GM12873 (cell line): ENCODE measurements at regions not wholly inside any gene's neighbourhood (a gene's known extent, or its start where the extent isn't known, plus 50 kb on each side); places are given as distances from the start of the nearest gene placed in this dataset.

ENCODE experiments used
- TF ChIP-seq, protein P1 (sequence below): IDR thresholded peaks from 2 replicates; pipeline ENCODE4 v1.5.1; 2012; ENCODE audit warnings: low read depth, mild to moderate bottlenecking, moderate library complexity, low read length, control low read depth; ENCODE audit not compliant: insufficient read depth; ENCODE audit errors: missing control alignments

DNA sequence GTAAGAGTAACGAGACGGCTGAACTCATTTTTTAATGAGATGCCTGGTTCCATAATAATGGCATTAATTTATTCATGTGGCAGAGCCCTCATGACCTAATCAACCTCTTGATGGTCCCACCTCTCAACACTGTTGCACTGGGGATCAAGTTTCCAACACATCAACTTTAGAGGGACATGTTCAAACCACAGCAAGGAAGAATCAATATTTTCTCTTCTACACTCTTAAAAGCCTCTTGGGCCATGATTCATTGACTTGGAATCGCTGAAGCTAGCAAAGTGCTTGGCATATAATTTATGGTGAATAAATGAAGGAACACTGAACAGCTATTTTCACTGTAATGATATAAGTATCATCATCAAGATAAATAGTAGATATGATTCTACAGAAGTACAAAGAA lies 333.0 kb downstream of the TNS1 start:
- TF ChIP-seq, protein P1, sequence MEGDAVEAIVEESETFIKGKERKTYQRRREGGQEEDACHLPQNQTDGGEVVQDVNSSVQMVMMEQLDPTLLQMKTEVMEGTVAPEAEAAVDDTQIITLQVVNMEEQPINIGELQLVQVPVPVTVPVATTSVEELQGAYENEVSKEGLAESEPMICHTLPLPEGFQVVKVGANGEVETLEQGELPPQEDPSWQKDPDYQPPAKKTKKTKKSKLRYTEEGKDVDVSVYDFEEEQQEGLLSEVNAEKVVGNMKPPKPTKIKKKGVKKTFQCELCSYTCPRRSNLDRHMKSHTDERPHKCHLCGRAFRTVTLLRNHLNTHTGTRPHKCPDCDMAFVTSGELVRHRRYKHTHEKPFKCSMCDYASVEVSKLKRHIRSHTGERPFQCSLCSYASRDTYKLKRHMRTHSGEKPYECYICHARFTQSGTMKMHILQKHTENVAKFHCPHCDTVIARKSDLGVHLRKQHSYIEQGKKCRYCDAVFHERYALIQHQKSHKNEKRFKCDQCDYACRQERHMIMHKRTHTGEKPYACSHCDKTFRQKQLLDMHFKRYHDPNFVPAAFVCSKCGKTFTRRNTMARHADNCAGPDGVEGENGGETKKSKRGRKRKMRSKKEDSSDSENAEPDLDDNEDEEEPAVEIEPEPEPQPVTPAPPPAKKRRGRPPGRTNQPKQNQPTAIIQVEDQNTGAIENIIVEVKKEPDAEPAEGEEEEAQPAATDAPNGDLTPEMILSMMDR, result no peak

DNA sequence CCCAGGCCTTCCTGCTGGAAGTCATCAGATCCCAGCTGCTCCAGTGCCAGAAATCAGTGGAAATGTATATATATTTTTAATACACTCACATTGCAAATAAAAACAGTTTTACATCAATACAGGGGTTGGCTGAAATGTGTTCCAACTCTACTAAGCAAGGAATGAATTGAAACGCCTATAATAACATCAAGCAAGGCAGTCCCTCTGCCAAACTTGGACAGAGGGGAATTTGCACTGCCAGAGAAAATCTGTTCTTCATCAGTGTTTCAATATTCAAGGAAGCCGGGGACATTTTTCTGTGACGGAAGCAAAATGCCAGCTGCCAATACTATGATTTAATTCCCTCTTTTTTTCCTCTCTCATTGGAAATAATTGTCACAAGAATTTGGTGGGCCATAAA lies 335.3 kb downstream of the TNS1 start:
- TF ChIP-seq, protein P1, result no peak

DNA sequence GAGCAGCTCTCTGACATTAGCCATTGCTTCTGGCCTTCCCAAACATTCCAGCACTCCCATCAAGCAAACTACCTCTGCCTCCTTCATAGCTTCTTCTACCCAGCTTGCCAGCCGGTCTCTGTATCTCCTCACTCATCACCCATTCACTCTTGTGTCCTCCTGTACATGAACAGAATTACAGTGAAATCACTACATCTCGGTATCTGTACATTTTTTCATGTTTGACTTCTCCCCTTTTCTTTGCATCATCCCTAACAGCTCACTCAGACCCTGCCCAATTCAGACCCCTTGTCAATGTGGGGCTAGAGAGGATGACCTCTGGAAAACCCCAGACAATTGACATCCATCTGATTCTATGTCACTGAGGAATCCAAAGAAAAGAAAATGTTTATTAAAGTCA lies 335.8 kb downstream of the TNS1 start:
- TF ChIP-seq, protein P1, result no peak

DNA sequence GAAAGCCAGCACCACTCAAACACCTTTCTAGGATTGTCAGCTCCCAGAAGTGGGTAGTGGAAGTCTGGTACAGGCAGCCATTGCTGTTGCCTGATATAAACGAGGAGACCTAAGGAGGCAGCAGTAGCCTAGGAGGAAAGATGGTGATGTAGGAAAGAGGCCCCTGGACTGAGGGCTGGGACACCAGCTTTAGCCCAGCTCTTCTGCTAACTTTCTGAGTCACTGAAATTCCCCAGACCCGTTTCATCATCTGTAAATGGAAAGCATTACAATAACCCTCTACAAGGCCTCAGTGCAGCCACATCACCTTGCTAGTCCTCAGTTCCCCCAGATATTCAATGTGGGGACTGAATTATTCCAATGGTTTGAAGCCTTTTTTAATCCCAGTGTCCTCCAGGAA lies 336.5 kb downstream of the TNS1 start:
- TF ChIP-seq, protein P1, result no peak

DNA sequence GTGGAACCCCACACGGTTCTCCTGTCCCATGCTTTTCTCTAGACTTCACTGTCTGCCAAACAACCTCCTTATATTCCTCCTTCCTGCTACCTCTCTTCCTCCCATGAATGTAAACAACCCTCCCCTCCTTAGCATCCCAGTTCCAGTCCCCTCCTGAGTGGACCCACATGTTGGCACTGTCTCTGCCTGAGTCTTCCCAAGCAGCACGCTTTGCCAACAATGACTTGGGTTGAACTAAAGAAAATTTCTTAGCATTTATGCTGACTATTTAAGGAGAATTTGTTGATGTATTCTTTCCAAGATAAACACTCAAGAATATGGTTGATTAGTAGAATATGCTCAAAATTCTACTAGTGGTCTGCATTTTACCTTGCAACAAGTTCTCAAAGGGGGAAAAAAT lies 338.0 kb downstream of the TNS1 start:
- TF ChIP-seq, protein P1, result no peak

DNA sequence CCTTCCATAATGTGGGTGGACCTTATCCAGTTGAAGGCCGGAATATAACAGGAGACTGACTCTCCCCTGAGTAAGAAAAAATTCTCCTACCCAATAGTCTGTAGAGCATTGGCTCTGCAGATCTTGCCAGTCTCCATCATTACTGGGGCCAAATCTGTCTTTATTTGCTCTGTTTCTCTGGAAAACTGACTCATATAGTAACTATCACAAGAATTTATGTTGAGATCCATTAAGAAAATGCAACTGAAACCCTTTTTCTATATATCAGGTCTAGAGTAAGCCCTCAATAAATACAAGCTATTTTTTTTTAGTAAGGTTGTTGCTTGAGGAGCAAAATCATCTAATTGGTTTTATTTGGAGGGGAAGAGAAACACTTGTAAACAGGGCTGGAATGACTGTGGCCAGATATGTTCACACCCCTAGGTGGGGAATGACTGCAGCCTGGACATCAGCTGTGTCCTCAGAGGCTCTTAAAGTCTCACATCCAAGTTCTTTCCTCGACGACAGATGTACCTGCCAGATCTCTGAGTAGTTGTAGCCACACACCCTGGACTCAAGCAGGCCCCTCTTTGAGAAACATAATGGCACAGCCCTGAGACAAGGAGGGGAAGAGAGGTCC lies 339.7 kb downstream of the TNS1 start:
- TF ChIP-seq, protein P1, result no peak

DNA sequence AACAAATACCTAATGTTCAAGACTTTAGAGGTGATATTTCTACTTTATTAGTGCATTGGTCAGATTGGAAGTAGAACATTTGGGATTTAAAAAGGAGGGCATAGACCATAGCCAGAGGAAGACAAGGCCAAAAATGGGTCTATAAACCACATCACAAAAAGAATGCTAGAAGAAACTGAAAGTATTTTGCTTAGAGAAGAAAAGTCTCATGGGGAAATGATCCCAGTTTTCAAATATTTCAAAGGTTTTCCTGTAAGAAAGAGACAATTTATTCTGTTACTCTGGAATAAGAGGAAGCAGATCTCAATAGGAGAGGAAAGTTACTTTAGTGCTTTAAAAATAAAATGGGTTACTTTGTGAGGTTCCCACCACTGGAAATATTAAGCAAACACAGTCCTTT lies 341.4 kb downstream of the TNS1 start:
- TF ChIP-seq, protein P1, result no peak
